HG03354 (cell line): ENCODE measurements at regions not wholly inside any gene's neighbourhood (a gene's known extent, or its start where the extent isn't known, plus 50 kb on each side); places are given as distances from the start of the nearest gene placed in this dataset.
"Not testable (repeated sequence)": the region's sequence is repeated elsewhere in the genome, so short reads cannot be mapped to it uniquely, and the experiment has no call there.

Experiments
- ATAC-seq: cut with Tn5 transposase; IDR thresholded peaks from one replicate; pipeline ENCODE4 v1.9.1; 2021; ENCODE audit warnings: mild to moderate bottlenecking; ENCODE audit not compliant: unreplicated experiment, poor library complexity, severe bottlenecking

- ATAC-seq, result no peak
Measured at GRCh38 chr13:104522235-104523072, 1456.2 kb upstream of the SLC10A2 start.

- no peak for ATAC-seq
Measured at GRCh38 chr13:104510422-104510821, 1444.2 kb upstream of the SLC10A2 start.

GRCh38 chr13:104493502-104493901, 1427.3 kb upstream of the SLC10A2 start:
- not testable (repeated sequence) for ATAC-seq

- ATAC-seq, result no peak
Measured at GRCh38 chr13:104491916-104492315, 1425.7 kb upstream of the SLC10A2 start.

- no peak for ATAC-seq
Measured at GRCh38 chr13:104487006-104487405, 1420.8 kb upstream of the SLC10A2 start.

GRCh38 chr13:104485571-104485970, 1419.4 kb upstream of the SLC10A2 start:
- no peak for ATAC-seq

GRCh38 chr13:104483631-104484030, 1417.4 kb upstream of the SLC10A2 start:
- no peak for ATAC-seq

- ATAC-seq, result no peak
Measured at GRCh38 chr13:104477261-104477660, 1411.0 kb upstream of the SLC10A2 start.

GRCh38 chr13:104473936-104474335, 1407.7 kb upstream of the SLC10A2 start:
- ATAC-seq, result no peak

GRCh38 chr13:104466016-104466415, 1399.8 kb upstream of the SLC10A2 start:
- no peak for ATAC-seq

- no peak for ATAC-seq
Measured at GRCh38 chr13:104461049-104461448, 1394.8 kb upstream of the SLC10A2 start.

- ATAC-seq, result no peak
Measured at GRCh38 chr13:104460554-104460953, 1394.3 kb upstream of the SLC10A2 start.

- ATAC-seq, result no peak
Measured at GRCh38 chr13:104450006-104450405, 1383.8 kb upstream of the SLC10A2 start.

GRCh38 chr13:104447348-104447747, 1381.1 kb upstream of the SLC10A2 start:
- no peak for ATAC-seq

- no peak for ATAC-seq
Measured at GRCh38 chr13:104442536-104442935, 1376.3 kb upstream of the SLC10A2 start.

GRCh38 chr13:104436555-104436954, 1370.3 kb upstream of the SLC10A2 start:
- no peak for ATAC-seq

- no peak for ATAC-seq
Measured at GRCh38 chr13:104431895-104432294, 1365.7 kb upstream of the SLC10A2 start.

- ATAC-seq, result no peak
Measured at GRCh38 chr13:104426435-104426834, 1360.2 kb upstream of the SLC10A2 start.

GRCh38 chr13:104422668-104423067, 1356.5 kb upstream of the SLC10A2 start:
- ATAC-seq, result no peak

- ATAC-seq, result no peak
Measured at GRCh38 chr13:104416973-104417372, 1350.8 kb upstream of the SLC10A2 start.

- ATAC-seq, result no peak
Measured at GRCh38 chr13:104414771-104415170, 1348.6 kb upstream of the SLC10A2 start.

- ATAC-seq, result no peak
Measured at GRCh38 chr13:104414181-104414580, 1348.0 kb upstream of the SLC10A2 start.
